Upper lobe of left lung (tissue), 6 donors: ENCODE measurements at regions not wholly inside any gene's neighbourhood (a gene's known extent, or its start where the extent isn't known, plus 50 kb on each side); places are given as distances from the start of the nearest gene placed in this dataset.

Experiments
- ATAC-seq, 2 donors: fragments of 200-7000 bp; cut with Tn5 transposase; one replicate each; pipeline ENCODE4 v1.9.1; 2022; ENCODE audit warnings: mild to moderate bottlenecking in 2 of 2, moderate library complexity in 2 of 2; ENCODE audit not compliant: low FRiP score in 2 of 2
- DNase-seq, 2 donors: peaks; one replicate each; pipeline ENCODE4 v3.0.0-alpha.2; 2019 to 2020
- H3K27ac ChIP-seq, 4 donors: fragments of 200-600 bp; sonication (generic); one replicate each; pipeline ENCODE4 v1.5.1; 2016 to 2019
- H3K27me3 ChIP-seq, 4 donors: fragments of 200-600 bp; sonication (generic); one replicate each; pipeline ENCODE4 v1.5.1; 2017 to 2019
- H3K36me3 ChIP-seq, 4 donors: fragments of 200-600 bp; sonication (generic); one replicate each; pipeline ENCODE4 v1.5.1; 2016 to 2019
- H3K4me1 ChIP-seq, 4 donors: fragments of 200-600 bp; sonication (generic); one replicate each; pipeline ENCODE4 v1.5.1; 2018 to 2019
- H3K4me3 ChIP-seq, 4 donors: fragments of 200-600 bp; sonication (generic); one replicate each; pipeline ENCODE4 v1.5.1; 2017 to 2019; ENCODE audit warnings: mild to moderate bottlenecking in 2 of 4, moderate library complexity in 1 of 4
- H3K9me3 ChIP-seq, 4 donors: fragments of 200-600 bp; sonication (generic); one replicate each; pipeline ENCODE4 v1.5.1; 2018 to 2019
- EP300 ChIP-seq, 4 donors: sonication (generic); formaldehyde crosslinking; IDR thresholded peaks; one replicate each; pipeline ENCODE4 v1.5.1; 2017; ENCODE audit warnings: antibody characterized with exemption in 4 of 4, control low read depth in 2 of 4
- POLR2A ChIP-seq, 4 donors: fragments of 450-650 bp; IDR thresholded peaks; one replicate each; pipeline ENCODE4 v1.5.1; 2016 to 2017; ENCODE audit warnings: antibody characterized with exemption in 4 of 4, mild to moderate bottlenecking in 2 of 4
- POLR2AphosphoS5 ChIP-seq, 2 donors: sonication (generic); formaldehyde crosslinking; IDR thresholded peaks; one replicate each; pipeline ENCODE4 v1.5.1; 2017; ENCODE audit warnings: antibody characterized with exemption in 2 of 2
- WGBS, 2 donors: methylation state at CpG; one replicate each; pipeline ENCODE4 v1.1.5; 2017 to 2018; 5-methylcytosine and 5-hydroxymethylcytosine counted together
- TF ChIP-seq, protein P1 (sequence below), 6 experiments: fragments of 450-650 bp in 4 of 6; fragments of 200-600 bp in 2 of 6; sonication (generic) in 2 of 6; IDR thresholded peaks; one replicate each; pipeline ENCODE4 v1.5.1; 2016 to 2019; ENCODE audit warnings: antibody characterized with exemption in 6 of 6
- donor health status: DM: no; HTN: no; CAD: no; lungs with moderate emphysema.
- donor health status: DM: no; HTN: yes; CAD: no; lungs with severe emphysema.

DNA sequence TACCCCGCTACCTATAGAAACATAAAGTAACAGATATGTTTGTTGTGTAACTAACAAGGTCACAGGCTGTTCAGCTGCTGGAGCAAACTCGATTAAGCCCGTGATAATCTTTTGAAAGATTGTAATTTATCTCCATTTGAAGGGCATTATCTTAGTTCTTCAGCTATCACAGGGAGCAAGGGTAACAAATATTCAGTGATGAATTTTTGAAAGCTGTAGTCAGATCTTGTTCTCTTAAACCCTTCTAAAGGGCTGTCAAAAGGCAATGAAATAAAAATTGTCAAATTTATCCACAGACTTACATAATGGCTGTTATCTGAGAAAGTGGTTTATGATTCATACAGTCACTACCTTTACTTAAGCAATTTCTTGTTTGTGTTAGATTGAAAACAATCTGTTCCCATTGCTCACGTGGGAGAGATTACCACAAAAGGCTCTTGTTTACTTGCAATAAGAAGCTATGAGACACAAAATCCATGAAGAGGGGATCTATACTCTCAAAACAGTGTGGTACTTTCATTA lies 78.3 kb upstream of the ZNF608 start:
- Histone ChIP-seq H3K4me3 (no peak overlapping the region), H3K9me3 (no peaks in the 10 kb centered on the region), H3K27me3 (no peaks in the 10 kb centered on the region), H3K27ac (peak overlapping the region in 3 of 4 donors; percentile 22 to 27 (median 26)), H3K36me3 (no peaks in the 10 kb centered on the region), H3K4me1 (peaks cover 10 to 21% (median 17%) of the 10 kb centered on the region in 4 donors)
- ATAC-seq (peak in 1 of 2 donors; percentile 52), DNase-seq (no peak)
- TF ChIP-seq POLR2A (IDR thresholded peaks at IDR 0.05) (no peak), POLR2AphosphoS5 (IDR thresholded peaks at IDR 0.05) (no peak), EP300 (IDR thresholded peaks at IDR 0.05) (peak in 2 of 4 donors; percentile 53 to 86)
- TF ChIP-seq, protein P1, sequence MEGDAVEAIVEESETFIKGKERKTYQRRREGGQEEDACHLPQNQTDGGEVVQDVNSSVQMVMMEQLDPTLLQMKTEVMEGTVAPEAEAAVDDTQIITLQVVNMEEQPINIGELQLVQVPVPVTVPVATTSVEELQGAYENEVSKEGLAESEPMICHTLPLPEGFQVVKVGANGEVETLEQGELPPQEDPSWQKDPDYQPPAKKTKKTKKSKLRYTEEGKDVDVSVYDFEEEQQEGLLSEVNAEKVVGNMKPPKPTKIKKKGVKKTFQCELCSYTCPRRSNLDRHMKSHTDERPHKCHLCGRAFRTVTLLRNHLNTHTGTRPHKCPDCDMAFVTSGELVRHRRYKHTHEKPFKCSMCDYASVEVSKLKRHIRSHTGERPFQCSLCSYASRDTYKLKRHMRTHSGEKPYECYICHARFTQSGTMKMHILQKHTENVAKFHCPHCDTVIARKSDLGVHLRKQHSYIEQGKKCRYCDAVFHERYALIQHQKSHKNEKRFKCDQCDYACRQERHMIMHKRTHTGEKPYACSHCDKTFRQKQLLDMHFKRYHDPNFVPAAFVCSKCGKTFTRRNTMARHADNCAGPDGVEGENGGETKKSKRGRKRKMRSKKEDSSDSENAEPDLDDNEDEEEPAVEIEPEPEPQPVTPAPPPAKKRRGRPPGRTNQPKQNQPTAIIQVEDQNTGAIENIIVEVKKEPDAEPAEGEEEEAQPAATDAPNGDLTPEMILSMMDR (IDR thresholded peaks at IDR 0.05), result no peak
- 45 to 59% methylated on average over 4 of the region's 4 CpGs for WGBS, 2 donors

- H3K4me3 ChIP-seq, result no peak overlapping the region
- H3K4me1 ChIP-seq, result peaks cover 10 to 21% (median 17%) of the 10 kb centered on the region in 4 donors
- no peak for TF ChIP-seq POLR2AphosphoS5 (IDR thresholded peaks at IDR 0.05)
- TF ChIP-seq, protein P1 (IDR thresholded peaks at IDR 0.05), result no peak
- H3K27me3 ChIP-seq, result no peaks in the 10 kb centered on the region
- ATAC-seq (no peak), DNase-seq (no peak)
- no peaks in the 10 kb centered on the region for H3K9me3 ChIP-seq
- no peaks in the 10 kb centered on the region for H3K36me3 ChIP-seq
- whole genome bisulfite sequencing, 2 donors, result 93 to 94% methylated on average over 5 of the region's 5 CpGs
- H3K27ac ChIP-seq, result peak overlapping the region in 3 of 4 donors; percentile 8 to 27 (median 26)
Measured at GRCh38 chr5:124825250-124825982, 79.0 kb upstream of the ZNF608 start.

DNA sequence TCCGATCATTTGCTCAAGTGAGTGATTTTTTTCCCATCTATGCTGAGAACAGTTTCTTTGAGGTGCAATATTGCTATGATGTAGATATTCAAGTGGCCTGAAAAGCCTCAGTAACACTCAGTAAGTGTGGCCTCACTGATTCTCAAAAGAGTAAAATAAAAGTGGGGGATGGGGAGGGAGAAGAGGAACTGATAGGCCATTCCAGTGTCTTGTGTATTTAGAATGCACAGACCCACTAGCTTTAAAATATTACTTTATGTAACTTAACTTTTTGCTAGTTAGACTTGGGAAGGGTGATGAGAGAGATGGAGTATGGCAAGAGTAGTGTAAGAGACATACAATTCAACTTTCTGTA lies 79.5 kb upstream of the ZNF608 start:
- TF ChIP-seq POLR2AphosphoS5 (IDR thresholded peaks at IDR 0.05), result no peak
- TF ChIP-seq EP300 (IDR thresholded peaks at IDR 0.05), result no peak
- TF ChIP-seq, protein P1 (IDR thresholded peaks at IDR 0.05), result no peak
- TF ChIP-seq POLR2A (IDR thresholded peaks at IDR 0.05), result no peak
- 97 to 100% methylated on average over 1 of the region's 1 CpG for WGBS, 2 donors
- H3K27me3 ChIP-seq, result no peaks in the 10 kb centered on the region
- no peaks in the 10 kb centered on the region for H3K36me3 ChIP-seq
- peaks cover 10 to 21% (median 17%) of the 10 kb centered on the region in 4 donors for H3K4me1 ChIP-seq
- H3K9me3 ChIP-seq, result no peaks in the 10 kb centered on the region
- DNase-seq, result no peak
- no peak overlapping the region for H3K4me3 ChIP-seq
- no peak overlapping the region for H3K27ac ChIP-seq
- ATAC-seq, result no peak

DNA sequence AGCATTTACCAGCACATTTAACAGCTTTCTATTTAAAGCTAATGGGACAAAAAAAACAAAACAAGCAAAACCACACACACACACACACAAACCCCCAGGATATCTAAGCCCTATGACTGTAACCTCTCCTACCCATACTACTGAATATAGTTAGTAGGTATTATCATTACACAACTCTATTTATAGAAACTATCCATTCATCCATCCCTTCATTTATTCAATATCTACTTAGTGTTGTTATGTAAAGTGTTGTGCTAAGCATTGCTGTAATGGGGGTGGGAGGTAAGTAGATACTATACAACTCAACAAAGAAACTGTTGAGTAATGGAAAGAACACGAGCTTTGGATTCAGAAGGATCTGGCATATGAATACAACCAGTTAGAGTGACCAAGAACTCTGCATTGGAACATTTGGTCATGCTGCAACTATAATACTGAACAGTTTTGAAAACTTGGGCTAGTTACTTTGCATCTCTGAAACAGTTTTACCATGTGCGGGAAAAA lies 82.3 kb upstream of the ZNF608 start:
- Histone ChIP-seq H3K4me1 (peaks cover 10 to 16% (median 15%) of the 10 kb centered on the region in 4 donors), H3K4me3 (no peak overlapping the region), H3K36me3 (no peaks in the 10 kb centered on the region), H3K9me3 (peaks cover 0 to 4% (median 0%) of the 10 kb centered on the region in 4 donors), H3K27ac (no peak overlapping the region), H3K27me3 (no peaks in the 10 kb centered on the region)
- DNase-seq (no peak), ATAC-seq (no peak)
- no peak for TF ChIP-seq EP300 (IDR thresholded peaks at IDR 0.05)
- TF ChIP-seq, protein P1 (IDR thresholded peaks at IDR 0.05), result no peak
- no peak for TF ChIP-seq POLR2A (IDR thresholded peaks at IDR 0.05)
- no peak for TF ChIP-seq POLR2AphosphoS5 (IDR thresholded peaks at IDR 0.05)
- 96% methylated on average over 2 of the region's 2 CpGs for WGBS, 2 donors
